ENCODE measurements at regions not wholly inside any gene's neighbourhood (a gene's known extent, or its start where the extent isn't known, plus 50 kb on each side); places are given as distances from the start of the nearest gene placed in this dataset.

DNA sequence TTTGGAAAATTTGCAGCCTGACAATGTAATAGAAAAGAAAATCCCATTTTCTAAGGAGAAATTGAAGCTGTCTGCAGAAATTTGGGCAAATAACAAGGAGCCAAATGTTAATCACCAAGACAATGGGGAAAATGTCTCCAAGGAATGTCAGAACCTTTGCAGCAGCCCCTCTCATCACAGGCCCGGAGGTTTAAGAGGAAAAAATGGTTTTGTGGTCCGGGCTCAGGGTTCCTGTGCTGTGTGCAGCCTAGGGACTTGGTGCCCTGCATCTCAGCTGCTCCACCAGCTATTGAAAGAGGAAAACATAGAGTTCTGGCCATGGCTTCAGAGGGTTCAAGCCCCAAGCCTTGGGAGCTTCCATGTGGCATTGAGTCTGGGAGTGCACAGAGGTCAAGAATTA, 298.9 kb downstream of the ATXN7L3B start:
- no peak for TF ChIP-seq POLR2A (IDR thresholded peaks at IDR 0.05; ENCODE audit: low read length)
- TF ChIP-seq GATA1 (IDR thresholded peaks at IDR 0.05; ENCODE audit: low read depth, low read length) = no peak

All from erythroblast (primary cell).